ENCODE measurements at regions not wholly inside any gene's neighbourhood (a gene's known extent, or its start where the extent isn't known, plus 50 kb on each side); places are given as distances from the start of the nearest gene placed in this dataset.

DNA sequence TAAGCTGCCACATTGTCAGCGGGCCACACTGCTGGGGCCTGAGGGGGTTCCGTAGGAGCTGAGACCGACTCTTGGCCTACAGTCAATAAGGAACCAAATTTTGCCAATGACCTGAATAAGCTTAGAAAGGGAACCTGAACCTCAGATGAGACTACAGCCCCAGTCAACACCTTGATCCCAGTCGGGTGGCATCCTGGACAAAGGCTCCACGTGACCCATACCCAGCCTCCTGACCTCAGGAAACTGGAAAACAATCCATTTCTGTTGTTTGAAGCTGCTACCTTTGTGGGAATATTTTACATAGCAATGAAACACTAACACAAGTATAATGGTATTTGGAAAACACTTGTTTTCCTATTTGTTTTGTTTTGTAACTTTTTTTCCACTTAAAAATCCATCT is 179.9 kb upstream of the RALGAPA2 start:
- in situ Hi-C loops (cut with MboI; ENCODE audit: low sequenced_read_pairs), result no loop called here

DNA sequence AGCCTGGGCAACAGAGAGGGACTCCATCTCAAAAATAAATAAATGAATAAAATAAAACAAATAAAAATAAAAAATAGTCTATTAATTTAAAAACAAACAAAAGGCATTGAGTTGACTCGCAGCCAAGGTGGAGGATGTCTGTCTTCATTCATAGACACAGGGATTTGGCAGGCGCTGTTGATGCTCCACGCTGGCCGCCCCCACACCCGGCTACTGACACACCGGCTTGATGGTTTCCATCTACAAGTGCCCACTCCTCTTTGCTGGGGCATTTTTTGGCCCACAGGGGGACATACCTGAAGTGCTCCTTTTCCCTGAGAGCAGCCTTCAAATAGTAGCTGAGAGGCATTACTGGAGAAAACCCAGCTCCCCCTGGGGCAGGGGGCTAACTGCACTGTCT is 178.3 kb upstream of the RALGAPA2 start:
- in situ Hi-C loops (cut with MboI; ENCODE audit: low sequenced_read_pairs), result no loop called here

GRCh38 chr20:20888936-20889335 is 176.5 kb upstream of the RALGAPA2 start:
- in situ Hi-C loops (cut with MboI; ENCODE audit: low sequenced_read_pairs), result no loop called here

DNA sequence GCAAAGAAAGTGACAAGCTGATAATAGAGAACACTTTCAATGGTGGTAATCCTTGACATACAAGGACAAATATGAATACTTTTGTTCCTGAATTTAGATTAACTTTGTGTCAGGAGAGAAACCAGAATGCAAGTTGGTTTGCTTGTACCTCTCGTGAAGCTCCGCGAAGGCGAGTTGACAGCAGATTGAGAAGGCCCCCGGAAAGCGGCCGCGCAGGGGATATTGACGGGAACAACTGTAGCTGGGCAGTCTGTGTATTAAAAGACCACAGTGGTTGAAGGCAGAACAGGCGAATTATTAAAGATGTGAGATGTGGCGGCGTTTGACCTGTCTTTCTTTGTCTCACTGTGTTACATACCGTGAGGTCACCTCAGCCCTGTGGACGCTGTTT is 175.8 kb upstream of the RALGAPA2 start:
- in situ Hi-C loops (cut with MboI; ENCODE audit: low sequenced_read_pairs), result no loop called here

- in situ Hi-C loops (cut with MboI; ENCODE audit: low sequenced_read_pairs), result no loop called here
These were observed 175.3 kb upstream of the RALGAPA2 start for GRCh38 chr20:20887593-20888265.

DNA sequence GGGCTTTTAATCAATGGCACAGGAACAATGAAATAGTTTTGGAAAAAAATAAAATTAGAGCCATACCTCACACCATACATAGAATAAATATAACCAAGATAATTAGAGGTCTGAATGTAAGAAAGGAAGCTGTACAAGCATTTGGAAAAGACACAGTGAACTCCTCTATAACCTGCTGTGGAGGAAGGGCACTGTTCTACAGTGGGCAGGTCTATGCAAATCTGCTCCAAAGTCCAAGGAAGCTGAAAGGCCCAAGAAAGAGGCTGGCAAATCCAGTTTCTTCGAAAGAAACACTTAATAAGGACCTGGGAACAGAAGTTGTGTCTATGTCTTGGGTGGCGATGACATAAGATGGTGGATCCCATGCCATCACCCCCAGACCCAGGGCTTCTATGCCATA is 169.4 kb upstream of the RALGAPA2 start:
- in situ Hi-C loops (cut with MboI; ENCODE audit: low sequenced_read_pairs), result no loop called here

- in situ Hi-C loops (cut with MboI; ENCODE audit: low sequenced_read_pairs), result no loop called here
These were observed 164.6 kb upstream of the RALGAPA2 start for GRCh38 chr20:20877079-20877478.

- in situ Hi-C loops (cut with MboI; ENCODE audit: low sequenced_read_pairs), result no loop called here
These were observed 163.3 kb upstream of the RALGAPA2 start for GRCh38 chr20:20875716-20876115.

GRCh38 chr20:20872428-20872827 is 160.0 kb upstream of the RALGAPA2 start:
- in situ Hi-C loops (cut with MboI; ENCODE audit: low sequenced_read_pairs), result no loop called here

DNA sequence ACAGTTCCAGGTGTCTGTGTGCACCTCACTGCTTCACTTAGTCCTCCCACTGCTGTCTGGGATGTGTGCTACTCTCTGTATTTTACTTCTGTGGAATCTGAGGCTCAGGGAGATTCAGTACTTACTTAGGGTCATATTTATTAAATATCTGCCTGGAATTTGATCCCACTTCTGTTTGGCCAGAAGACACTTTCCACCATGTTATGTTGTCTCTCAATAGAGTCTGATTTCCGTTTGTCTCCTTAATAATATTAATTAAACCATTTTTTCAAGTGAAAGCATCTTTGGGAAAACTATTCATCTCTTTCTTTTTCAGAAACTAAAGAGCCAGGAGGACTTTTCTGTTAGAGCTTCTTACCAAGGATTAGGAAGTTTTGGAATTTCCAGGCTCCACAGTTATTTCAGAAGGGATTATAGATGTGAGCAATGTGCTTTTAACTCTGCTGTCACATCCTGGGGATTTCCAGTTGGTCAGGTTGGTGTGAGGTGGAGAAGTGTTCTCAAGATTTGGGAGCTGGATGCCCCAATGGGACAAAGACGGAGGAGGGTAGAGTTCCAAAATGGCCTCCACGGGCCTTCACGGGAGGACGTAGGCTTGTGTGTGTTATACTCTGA is 156.8 kb upstream of the RALGAPA2 start:
- in situ Hi-C loops (cut with MboI; ENCODE audit: low sequenced_read_pairs), result no loop called here

- in situ Hi-C loops (cut with MboI; ENCODE audit: low sequenced_read_pairs), result no loop called here
These were observed 152.1 kb upstream of the RALGAPA2 start for GRCh38 chr20:20864351-20865096.

GRCh38 chr20:20860078-20860806 is 147.8 kb upstream of the RALGAPA2 start:
- in situ Hi-C loops (cut with MboI; ENCODE audit: low sequenced_read_pairs), result no loop called here

- in situ Hi-C loops (cut with MboI; ENCODE audit: low sequenced_read_pairs), result no loop called here
These were observed 147.1 kb upstream of the RALGAPA2 start for GRCh38 chr20:20859510-20859909.

DNA sequence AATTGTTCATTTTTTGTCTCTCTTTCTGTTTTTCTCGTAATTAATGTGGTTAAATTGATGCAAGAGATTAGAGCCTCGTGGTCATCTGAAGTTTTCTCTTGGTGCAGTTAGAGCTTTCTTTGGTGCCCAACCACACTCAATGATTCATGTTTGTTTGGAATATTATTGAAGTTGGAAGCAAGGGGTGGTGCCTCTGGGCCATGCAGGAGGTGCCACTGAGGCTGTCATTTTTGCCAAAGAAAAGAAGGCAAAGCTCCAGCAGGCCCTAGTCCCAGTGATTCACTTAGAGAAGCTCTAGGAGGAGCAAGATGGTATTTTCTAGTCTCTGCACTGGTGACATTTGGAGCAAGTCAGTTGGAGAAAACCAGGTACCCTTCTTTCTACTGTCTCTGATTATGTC is 144.5 kb upstream of the RALGAPA2 start:
- in situ Hi-C loops (cut with MboI; ENCODE audit: low sequenced_read_pairs), result no loop called here

DNA sequence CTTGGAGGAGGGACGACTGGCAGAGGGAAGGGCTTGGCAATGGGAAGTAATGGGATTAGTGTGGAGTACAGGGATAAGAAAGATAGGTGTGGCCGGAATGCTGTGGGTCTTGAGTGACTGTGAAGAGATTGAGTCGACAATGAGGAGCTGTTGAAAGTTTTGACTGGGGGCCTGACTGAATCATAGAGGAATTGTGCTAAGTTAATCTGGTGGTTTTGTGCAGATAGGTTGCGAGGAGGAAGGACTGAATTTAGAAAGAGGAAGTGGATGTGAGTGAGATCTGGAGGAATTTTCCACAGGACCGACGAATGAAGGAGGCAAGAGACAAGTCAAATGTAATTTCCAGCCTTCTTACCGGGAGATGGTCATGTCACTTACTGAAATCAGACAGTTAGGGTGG is 143.9 kb upstream of the RALGAPA2 start:
- in situ Hi-C loops (cut with MboI; ENCODE audit: low sequenced_read_pairs), result no loop called here

GRCh38 chr20:20851385-20851784 is 138.9 kb upstream of the RALGAPA2 start:
- in situ Hi-C loops (cut with MboI; ENCODE audit: low sequenced_read_pairs), result no loop called here

DNA sequence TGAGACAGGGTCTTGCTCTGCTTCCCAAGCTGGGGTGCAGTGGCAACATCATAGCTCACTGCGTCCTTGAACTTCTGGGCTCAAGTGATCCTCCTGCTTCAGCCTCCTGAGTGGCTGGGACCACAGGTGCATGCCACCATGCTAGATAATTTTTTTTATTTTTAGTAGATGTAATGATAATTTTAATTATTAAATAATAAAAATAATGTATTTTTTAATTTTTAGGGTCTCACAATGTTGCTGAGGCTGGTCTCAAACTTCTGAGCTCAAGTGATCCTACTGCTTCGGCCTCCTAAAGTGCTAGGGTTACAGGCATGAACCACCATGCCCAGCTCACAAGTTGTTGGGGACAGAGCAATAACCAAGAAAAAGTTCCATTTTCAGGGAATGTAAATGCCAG is 138.0 kb upstream of the RALGAPA2 start:
- in situ Hi-C loops (cut with MboI; ENCODE audit: low sequenced_read_pairs), result no loop called here

DNA sequence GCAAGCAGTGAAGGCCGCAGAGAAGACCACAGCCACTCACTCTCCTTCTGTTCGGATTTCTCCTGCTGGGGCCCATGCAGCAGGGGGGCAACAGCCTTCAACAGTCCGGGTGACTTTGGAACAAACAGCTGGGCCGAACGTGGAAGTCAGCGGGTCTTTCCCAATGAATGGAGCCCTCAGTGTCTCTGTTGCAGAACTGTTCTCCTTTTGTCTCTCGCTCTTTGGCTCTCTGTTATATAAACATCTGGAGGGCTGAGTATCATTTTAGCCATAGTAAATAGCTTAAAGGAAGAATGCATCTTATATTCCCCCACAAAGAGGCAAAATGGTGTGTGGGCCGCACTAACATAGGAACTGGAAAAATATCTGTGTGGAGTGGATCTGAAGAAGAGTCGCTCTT is 136.7 kb upstream of the RALGAPA2 start:
- in situ Hi-C loops (cut with MboI; ENCODE audit: low sequenced_read_pairs), result no loop called here

DNA sequence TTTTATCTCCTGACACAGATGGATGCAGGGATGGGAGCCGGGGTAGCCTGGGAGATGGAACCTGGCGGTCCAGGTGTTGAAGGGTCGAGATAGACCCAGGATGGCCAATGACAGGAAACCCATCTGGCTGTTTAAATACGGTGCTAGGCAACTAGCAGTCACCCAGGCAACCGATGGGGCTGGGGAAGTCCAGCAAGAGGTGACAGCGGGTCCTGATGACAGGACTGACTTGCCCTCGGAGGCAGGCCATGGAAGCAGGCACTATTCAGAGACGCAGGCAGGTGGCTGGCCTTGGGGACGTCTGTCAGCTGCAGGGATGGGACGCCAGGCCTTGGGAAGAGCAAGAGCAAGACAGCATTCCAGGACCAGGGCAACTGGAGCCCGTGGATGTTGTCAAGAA is 135.4 kb upstream of the RALGAPA2 start:
- in situ Hi-C loops (cut with MboI; ENCODE audit: low sequenced_read_pairs), result no loop called here

DNA sequence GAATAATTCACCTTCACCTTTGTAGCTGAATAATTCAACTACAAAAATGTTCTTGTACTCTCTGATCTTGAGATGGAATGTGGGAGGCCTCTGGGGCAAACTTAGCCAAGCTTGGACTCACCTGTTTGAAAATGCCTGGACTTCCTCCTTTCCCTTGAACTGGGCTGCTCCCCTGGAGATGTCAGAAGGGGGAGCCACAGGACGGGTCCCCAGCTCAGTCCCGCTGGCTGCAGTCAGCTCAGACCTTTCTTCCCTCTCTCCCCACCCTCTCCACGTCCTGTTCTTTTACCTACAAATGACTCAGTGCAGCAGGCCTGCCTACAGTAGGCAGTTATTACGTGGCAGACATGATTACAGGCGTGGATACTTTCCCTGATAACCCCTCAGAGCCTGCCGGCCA is 131.5 kb upstream of the RALGAPA2 start:
- in situ Hi-C loops (cut with MboI; ENCODE audit: low sequenced_read_pairs), result no loop called here

DNA sequence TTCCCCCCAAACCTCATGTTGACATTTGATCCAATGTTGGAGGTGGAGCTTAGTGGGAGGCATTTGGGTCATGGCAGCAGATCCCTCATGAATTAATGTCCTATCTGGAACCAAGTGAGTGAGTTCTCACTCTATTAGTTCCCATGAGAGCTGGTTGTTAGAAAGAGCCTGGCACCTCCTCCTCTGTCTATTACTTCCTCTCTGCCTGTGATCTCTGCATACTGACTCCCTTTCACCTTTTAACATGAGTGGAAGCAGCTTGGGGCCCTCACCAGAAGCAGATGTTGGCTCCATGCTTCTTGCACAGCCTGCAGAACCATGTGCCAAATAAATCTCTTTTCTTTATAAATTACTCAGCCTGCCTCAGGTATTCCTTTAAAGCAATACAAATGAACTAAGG is 127.3 kb upstream of the RALGAPA2 start:
- in situ Hi-C loops (cut with MboI; ENCODE audit: low sequenced_read_pairs), result loop anchor here (10.0 kb wide), 1 partner anchor 665 kb away; no protein-coding TSS in a partner anchor

Measured in HL-60/S4 treated with phorbol 12-myristate 13-acetate at 8.2 ng/mL for 4 days and 3 days (cell line).